ENCODE measurements at regions not wholly inside any gene's neighbourhood (a gene's known extent, or its start where the extent isn't known, plus 50 kb on each side); places are given as distances from the start of the nearest gene placed in this dataset.
A peak's percentile ranks its signal among the peaks of the same experiment; 100 is the strongest.
"Not testable (repeated sequence)": the region's sequence is repeated elsewhere in the genome, so short reads cannot be mapped to it uniquely, and the experiment has no call there.

- no peaks in the 10 kb centered on the region for H3K9me3 ChIP-seq (ENCODE audit: control insufficient read depth in 4 of 4, low read length in 3 of 4)
- H3K4me1 ChIP-seq (ENCODE audit: control insufficient read depth in 4 of 4, insufficient read depth in 4 of 4, low read length in 3 of 4): no peaks in the 10 kb centered on the region
- H3K9ac ChIP-seq (ENCODE audit: low read depth in 1 of 2, low read length in 2 of 2): no peak overlapping the region
- 76% methylated on average over 1 of the region's 1 CpG for WGBS
- no peak overlapping the region for H3K27ac ChIP-seq (ENCODE audit: low read depth in 1 of 2, low read length in 2 of 2)
- H3K36me3 ChIP-seq (ENCODE audit: control insufficient read depth in 4 of 4, insufficient read depth in 3 of 4, low read depth in 1 of 4, low read length in 3 of 4): no peaks in the 10 kb centered on the region
- peak; percentile 77 to 79 for TF ChIP-seq RAD21 (IDR thresholded peaks at IDR 0.05)
- TF ChIP-seq TAF1 (conservative IDR thresholded peaks at IDR 0.05): no peak
- TF ChIP-seq RXRA (IDR thresholded peaks at IDR 0.05): no peak
- TF ChIP-seq NR2F2 (IDR thresholded peaks at IDR 0.05): no peak
- TF ChIP-seq FOXA1 (IDR thresholded peaks at IDR 0.05): no peak
- no peak for TF ChIP-seq MAX (IDR thresholded peaks at IDR 0.05)
- TF ChIP-seq HNF4G (IDR thresholded peaks at IDR 0.05): no peak
- no peak for TF ChIP-seq ZBTB33 (IDR thresholded peaks at IDR 0.05)
- TF ChIP-seq CTCF (IDR thresholded peaks at IDR 0.05; ENCODE audit: low read depth, low read length, missing input control): peak; percentile 44
- H3K27me3 ChIP-seq (ENCODE audit: control insufficient read depth in 4 of 4, insufficient read depth in 4 of 4, low read length in 3 of 4): no peaks in the 10 kb centered on the region
- no peak for DNase-seq (ENCODE audit: low spot score)
- no peak overlapping the region for H3K4me3 ChIP-seq (ENCODE audit: low read depth in 1 of 3, low read length in 3 of 3)
These were observed 1496.5 kb downstream of the FAM181B start for GRCh38 chr11:81237139-81237538.

GRCh38 chr11:81227409-81227808, 1506.3 kb downstream of the FAM181B start:
- not testable (repeated sequence) for H3K36me3 ChIP-seq (ENCODE audit: control insufficient read depth in 4 of 4, insufficient read depth in 3 of 4, low read depth in 1 of 4, low read length in 3 of 4); H3K4me3 ChIP-seq (ENCODE audit: low read depth in 1 of 3, low read length in 3 of 3); H3K4me1 ChIP-seq (ENCODE audit: control insufficient read depth in 4 of 4, insufficient read depth in 4 of 4, low read length in 3 of 4); H3K9me3 ChIP-seq (ENCODE audit: control insufficient read depth in 4 of 4, low read length in 3 of 4); H3K27ac ChIP-seq (ENCODE audit: low read depth in 1 of 2, low read length in 2 of 2); H3K9ac ChIP-seq (ENCODE audit: low read depth in 1 of 2, low read length in 2 of 2); DNase-seq (ENCODE audit: low spot score); H3K27me3 ChIP-seq (ENCODE audit: control insufficient read depth in 4 of 4, insufficient read depth in 4 of 4, low read length in 3 of 4)
- 94% methylated on average over 13 of the region's 13 CpGs for WGBS

- Histone ChIP-seq H3K9ac (ENCODE audit: low read depth in 1 of 2, low read length in 2 of 2) (no peak overlapping the region), H3K27ac (ENCODE audit: low read depth in 1 of 2, low read length in 2 of 2) (no peak overlapping the region), H3K36me3 (ENCODE audit: control insufficient read depth in 4 of 4, insufficient read depth in 3 of 4, low read depth in 1 of 4, low read length in 3 of 4) (no peaks in the 10 kb centered on the region), H3K4me1 (ENCODE audit: control insufficient read depth in 4 of 4, insufficient read depth in 4 of 4, low read length in 3 of 4) (no peaks in the 10 kb centered on the region), H3K27me3 (ENCODE audit: control insufficient read depth in 4 of 4, insufficient read depth in 4 of 4, low read length in 3 of 4) (no peaks in the 10 kb centered on the region), H3K9me3 (ENCODE audit: control insufficient read depth in 4 of 4, low read length in 3 of 4) (no peaks in the 10 kb centered on the region), H3K4me3 (ENCODE audit: low read depth in 1 of 3, low read length in 3 of 3) (no peak overlapping the region)
- TF ChIP-seq REST (IDR thresholded peaks at IDR 0.05) (no peak), TAF1 (conservative IDR thresholded peaks at IDR 0.05) (no peak), RAD21 (IDR thresholded peaks at IDR 0.05) (no peak), JUND (IDR thresholded peaks at IDR 0.05) (no peak), RXRA (IDR thresholded peaks at IDR 0.05) (no peak), GABPA (IDR thresholded peaks at IDR 0.05 in 1 of 2, conservative IDR thresholded peaks at IDR 0.05 in 1 of 2) (no peak), YY1 (IDR thresholded peaks at IDR 0.05) (no peak), ATF3 (IDR thresholded peaks at IDR 0.05) (no peak), SP1 (IDR thresholded peaks at IDR 0.05) (no peak)
- WGBS: 77% methylated on average over 3 of the region's 3 CpGs
- no peak for DNase-seq (ENCODE audit: low spot score)
These were observed 1509.3 kb downstream of the FAM181B start for GRCh38 chr11:81224396-81224795.

Data from liver (tissue), 8 donors.